ENCODE measurements at regions not wholly inside any gene's neighbourhood (a gene's known extent, or its start where the extent isn't known, plus 50 kb on each side); places are given as distances from the start of the nearest gene placed in this dataset.

GRCh38 chr5:53249529-53250200, 140.1 kb upstream of the MOCS2 start:
- Histone ChIP-seq H3K36me3 (ENCODE audit: control insufficient read depth, insufficient read depth, low read length) (no peaks in the 10 kb centered on the region), H3K27me3 (ENCODE audit: control insufficient read depth, insufficient read depth, low read length) (no peaks in the 10 kb centered on the region), H3K4me3 (ENCODE audit: low read depth, low read length) (no peak overlapping the region), H3K9ac (ENCODE audit: low read depth, low read length) (no peak overlapping the region), H3K27ac (ENCODE audit: low read depth, low read length) (no peak overlapping the region), H3K9me3 (ENCODE audit: control insufficient read depth, insufficient read depth, low read length) (no peaks in the 10 kb centered on the region), H3K4me1 (ENCODE audit: control insufficient read depth, insufficient read depth, low read length) (no peaks in the 10 kb centered on the region)

GRCh38 chr5:53250201-53250550, 140.6 kb upstream of the MOCS2 start:
- Histone ChIP-seq H3K9ac (ENCODE audit: low read depth, low read length) (no peak overlapping the region), H3K36me3 (ENCODE audit: control insufficient read depth, insufficient read depth, low read length) (no peaks in the 10 kb centered on the region), H3K27ac (ENCODE audit: low read depth, low read length) (no peak overlapping the region), H3K4me3 (ENCODE audit: low read depth, low read length) (no peak overlapping the region), H3K27me3 (ENCODE audit: control insufficient read depth, insufficient read depth, low read length) (no peaks in the 10 kb centered on the region), H3K9me3 (ENCODE audit: control insufficient read depth, insufficient read depth, low read length) (no peaks in the 10 kb centered on the region), H3K4me1 (ENCODE audit: control insufficient read depth, insufficient read depth, low read length) (no peaks in the 10 kb centered on the region)

- Histone ChIP-seq H3K9ac (ENCODE audit: low read depth, low read length) (no peak overlapping the region), H3K4me3 (ENCODE audit: low read depth, low read length) (no peak overlapping the region), H3K27ac (ENCODE audit: low read depth, low read length) (no peak overlapping the region), H3K9me3 (ENCODE audit: control insufficient read depth, insufficient read depth, low read length) (no peaks in the 10 kb centered on the region), H3K36me3 (ENCODE audit: control insufficient read depth, insufficient read depth, low read length) (no peaks in the 10 kb centered on the region), H3K27me3 (ENCODE audit: control insufficient read depth, insufficient read depth, low read length) (no peaks in the 10 kb centered on the region), H3K4me1 (ENCODE audit: control insufficient read depth, insufficient read depth, low read length) (no peaks in the 10 kb centered on the region)
These were observed 143.9 kb upstream of the MOCS2 start for GRCh38 chr5:53253421-53253871.

GRCh38 chr5:53256746-53257145, 147.2 kb upstream of the MOCS2 start:
- H3K27ac ChIP-seq (ENCODE audit: low read depth, low read length), result no peak overlapping the region
- no peak overlapping the region for H3K4me3 ChIP-seq (ENCODE audit: low read depth, low read length)
- H3K36me3 ChIP-seq (ENCODE audit: control insufficient read depth, insufficient read depth, low read length), result no peaks in the 10 kb centered on the region
- no peaks in the 10 kb centered on the region for H3K27me3 ChIP-seq (ENCODE audit: control insufficient read depth, insufficient read depth, low read length)
- H3K9me3 ChIP-seq (ENCODE audit: control insufficient read depth, insufficient read depth, low read length), result no peaks in the 10 kb centered on the region
- no peak overlapping the region for H3K9ac ChIP-seq (ENCODE audit: low read depth, low read length)
- no peaks in the 10 kb centered on the region for H3K4me1 ChIP-seq (ENCODE audit: control insufficient read depth, insufficient read depth, low read length)

- H3K9ac ChIP-seq (ENCODE audit: low read depth, low read length), result no peak overlapping the region
- H3K4me3 ChIP-seq (ENCODE audit: low read depth, low read length), result no peak overlapping the region
- no peak overlapping the region for H3K27ac ChIP-seq (ENCODE audit: low read depth, low read length)
- no peaks in the 10 kb centered on the region for H3K36me3 ChIP-seq (ENCODE audit: control insufficient read depth, insufficient read depth, low read length)
- no peaks in the 10 kb centered on the region for H3K4me1 ChIP-seq (ENCODE audit: control insufficient read depth, insufficient read depth, low read length)
- H3K27me3 ChIP-seq (ENCODE audit: control insufficient read depth, insufficient read depth, low read length), result no peaks in the 10 kb centered on the region
- no peaks in the 10 kb centered on the region for H3K9me3 ChIP-seq (ENCODE audit: control insufficient read depth, insufficient read depth, low read length)
These were observed 148.3 kb upstream of the MOCS2 start for GRCh38 chr5:53257806-53258373.

- Histone ChIP-seq H3K27ac (ENCODE audit: low read depth, low read length) (no peak overlapping the region), H3K9ac (ENCODE audit: low read depth, low read length) (no peak overlapping the region), H3K36me3 (ENCODE audit: control insufficient read depth, insufficient read depth, low read length) (no peaks in the 10 kb centered on the region), H3K4me1 (ENCODE audit: control insufficient read depth, insufficient read depth, low read length) (no peaks in the 10 kb centered on the region), H3K27me3 (ENCODE audit: control insufficient read depth, insufficient read depth, low read length) (no peaks in the 10 kb centered on the region), H3K4me3 (ENCODE audit: low read depth, low read length) (no peak overlapping the region), H3K9me3 (ENCODE audit: control insufficient read depth, insufficient read depth, low read length) (no peaks in the 10 kb centered on the region)
These were observed 149.6 kb upstream of the MOCS2 start for GRCh38 chr5:53259176-53259575.

- H3K9ac ChIP-seq (ENCODE audit: low read depth, low read length), result no peak overlapping the region
- H3K36me3 ChIP-seq (ENCODE audit: control insufficient read depth, insufficient read depth, low read length), result no peaks in the 10 kb centered on the region
- no peak overlapping the region for H3K27ac ChIP-seq (ENCODE audit: low read depth, low read length)
- no peaks in the 10 kb centered on the region for H3K9me3 ChIP-seq (ENCODE audit: control insufficient read depth, insufficient read depth, low read length)
- H3K4me3 ChIP-seq (ENCODE audit: low read depth, low read length), result no peak overlapping the region
- no peaks in the 10 kb centered on the region for H3K27me3 ChIP-seq (ENCODE audit: control insufficient read depth, insufficient read depth, low read length)
- H3K4me1 ChIP-seq (ENCODE audit: control insufficient read depth, insufficient read depth, low read length), result no peaks in the 10 kb centered on the region
These were observed 150.9 kb upstream of the MOCS2 start for GRCh38 chr5:53260446-53260845.

GRCh38 chr5:53261245-53261644, 151.7 kb upstream of the MOCS2 start:
- Histone ChIP-seq H3K9me3 (ENCODE audit: control insufficient read depth, insufficient read depth, low read length) (no peaks in the 10 kb centered on the region), H3K27ac (ENCODE audit: low read depth, low read length) (no peak overlapping the region), H3K9ac (ENCODE audit: low read depth, low read length) (no peak overlapping the region), H3K4me3 (ENCODE audit: low read depth, low read length) (no peak overlapping the region), H3K36me3 (ENCODE audit: control insufficient read depth, insufficient read depth, low read length) (no peaks in the 10 kb centered on the region), H3K27me3 (ENCODE audit: control insufficient read depth, insufficient read depth, low read length) (no peaks in the 10 kb centered on the region), H3K4me1 (ENCODE audit: control insufficient read depth, insufficient read depth, low read length) (no peaks in the 10 kb centered on the region)

- Histone ChIP-seq H3K27ac (ENCODE audit: low read depth, low read length) (no peak overlapping the region), H3K9me3 (ENCODE audit: control insufficient read depth, insufficient read depth, low read length) (peaks cover under 1% of the 10 kb centered on the region; the same call in 1 of the 2 replicates), H3K4me1 (ENCODE audit: control insufficient read depth, insufficient read depth, low read length) (no peaks in the 10 kb centered on the region), H3K4me3 (ENCODE audit: low read depth, low read length) (no peak overlapping the region), H3K27me3 (ENCODE audit: control insufficient read depth, insufficient read depth, low read length) (no peaks in the 10 kb centered on the region), H3K36me3 (ENCODE audit: control insufficient read depth, insufficient read depth, low read length) (no peaks in the 10 kb centered on the region), H3K9ac (ENCODE audit: low read depth, low read length) (no peak overlapping the region)
These were observed 152.9 kb upstream of the MOCS2 start for GRCh38 chr5:53262348-53262970.

GRCh38 chr5:53263151-53263550, 153.6 kb upstream of the MOCS2 start:
- H3K27ac ChIP-seq (ENCODE audit: low read depth, low read length), result no peak overlapping the region
- no peak overlapping the region for H3K4me3 ChIP-seq (ENCODE audit: low read depth, low read length)
- H3K36me3 ChIP-seq (ENCODE audit: control insufficient read depth, insufficient read depth, low read length), result no peaks in the 10 kb centered on the region
- H3K9me3 ChIP-seq (ENCODE audit: control insufficient read depth, insufficient read depth, low read length), result peaks cover 8% of the 10 kb centered on the region
- H3K4me1 ChIP-seq (ENCODE audit: control insufficient read depth, insufficient read depth, low read length), result no peaks in the 10 kb centered on the region
- H3K27me3 ChIP-seq (ENCODE audit: control insufficient read depth, insufficient read depth, low read length), result no peaks in the 10 kb centered on the region
- H3K9ac ChIP-seq (ENCODE audit: low read depth, low read length), result no peak overlapping the region

GRCh38 chr5:53265043-53265442, 155.5 kb upstream of the MOCS2 start:
- Histone ChIP-seq H3K4me3 (ENCODE audit: low read depth, low read length) (no peak overlapping the region), H3K9me3 (ENCODE audit: control insufficient read depth, insufficient read depth, low read length) (peaks cover 9% of the 10 kb centered on the region), H3K36me3 (ENCODE audit: control insufficient read depth, insufficient read depth, low read length) (no peaks in the 10 kb centered on the region), H3K9ac (ENCODE audit: low read depth, low read length) (no peak overlapping the region), H3K27me3 (ENCODE audit: control insufficient read depth, insufficient read depth, low read length) (no peaks in the 10 kb centered on the region), H3K4me1 (ENCODE audit: control insufficient read depth, insufficient read depth, low read length) (no peaks in the 10 kb centered on the region), H3K27ac (ENCODE audit: low read depth, low read length) (no peak overlapping the region)
